ENCODE measurements at regions not wholly inside any gene's neighbourhood (a gene's known extent, or its start where the extent isn't known, plus 50 kb on each side); places are given as distances from the start of the nearest gene placed in this dataset.

DNA sequence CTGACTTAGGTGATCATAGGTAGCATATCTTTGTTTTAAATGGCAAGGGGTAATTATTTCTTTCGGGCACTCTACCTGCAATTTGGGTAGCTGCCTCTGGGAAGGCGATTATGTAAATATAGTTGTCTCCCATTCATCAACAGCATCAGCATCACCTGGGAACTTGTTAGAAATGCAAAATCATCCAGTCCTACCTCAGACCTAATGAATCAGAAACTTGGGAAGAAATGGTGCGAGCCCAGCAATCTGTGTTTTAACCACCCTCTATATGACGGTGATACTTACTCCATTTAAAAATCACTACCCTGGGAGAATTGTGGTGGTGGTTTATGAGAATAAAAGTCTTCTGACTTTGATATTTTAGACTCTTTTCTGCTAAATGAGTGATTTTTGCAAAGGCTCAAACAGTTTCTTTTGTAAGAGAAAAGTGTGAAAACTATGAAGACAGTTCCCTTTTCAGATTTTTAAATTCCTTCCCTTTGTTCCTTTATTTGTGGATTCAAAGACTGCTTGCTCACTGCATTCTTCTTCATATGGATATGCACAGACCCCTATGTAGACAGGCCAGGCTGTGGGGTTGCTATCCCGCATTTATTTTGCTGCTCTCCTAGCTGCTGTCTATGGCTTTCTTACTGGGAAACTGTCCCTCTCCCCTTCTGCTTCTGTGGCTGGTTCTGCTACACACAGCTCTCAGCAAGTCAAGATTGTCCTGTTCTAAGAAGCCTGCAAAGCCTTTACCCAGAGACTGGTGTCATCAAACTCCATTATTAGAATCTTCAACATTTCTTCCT lies 365.3 kb downstream of the RNF144B start:
- TF ChIP-seq ZNF274 (IDR thresholded peaks at IDR 0.05; ENCODE audit: low read depth, low read length) (no peak), YY1 (IDR thresholded peaks at IDR 0.05; ENCODE audit: insufficient read depth, insufficient read length) (no peak)

Data from NT2/D1 (cell line).